Neural progenitor cell (in vitro differentiated cells): ENCODE measurements at regions not wholly inside any gene's neighbourhood (a gene's known extent, or its start where the extent isn't known, plus 50 kb on each side); places are given as distances from the start of the nearest gene placed in this dataset.

ENCODE experiments used
- CTCF ChIP-seq: fragments of 200-600 bp; sonication (generic); IDR thresholded peaks from 2 replicates; pipeline ENCODE4 v1.5.1; 2017; ENCODE audit warnings: antibody characterized with exemption, mild to moderate bottlenecking
- EZH2 ChIP-seq: fragments of 200-600 bp; sonication (generic); IDR thresholded peaks from 2 replicates; pipeline ENCODE4 v1.6.1; 2017; ENCODE audit warnings: antibody characterized with exemption, mild to moderate bottlenecking, moderate library complexity
- EZH2phosphoT487 ChIP-seq: fragments of 200-600 bp; sonication (generic); IDR thresholded peaks from 2 replicates; pipeline ENCODE4 v1.6.1; 2017; ENCODE audit warnings: antibody characterized with exemption

- no peak for TF ChIP-seq CTCF
- no peak for TF ChIP-seq EZH2
- TF ChIP-seq EZH2phosphoT487 = no peak
These were observed 723.1 kb downstream of the TMEM182 start for GRCh38 chr2:103484906-103485305.
